DMS53 treated with DMSO at 0.1 percent for 48 hours (cell line): ENCODE measurements at regions not wholly inside any gene's neighbourhood (a gene's known extent, or its start where the extent isn't known, plus 50 kb on each side); places are given as distances from the start of the nearest gene placed in this dataset.

Source experiments
- DNase-seq: peaks from one replicate; lab custom pipeline; 2025; ENCODE audit not compliant: unreplicated experiment; lab: John Stamatoyannopoulos, UW

DNA sequence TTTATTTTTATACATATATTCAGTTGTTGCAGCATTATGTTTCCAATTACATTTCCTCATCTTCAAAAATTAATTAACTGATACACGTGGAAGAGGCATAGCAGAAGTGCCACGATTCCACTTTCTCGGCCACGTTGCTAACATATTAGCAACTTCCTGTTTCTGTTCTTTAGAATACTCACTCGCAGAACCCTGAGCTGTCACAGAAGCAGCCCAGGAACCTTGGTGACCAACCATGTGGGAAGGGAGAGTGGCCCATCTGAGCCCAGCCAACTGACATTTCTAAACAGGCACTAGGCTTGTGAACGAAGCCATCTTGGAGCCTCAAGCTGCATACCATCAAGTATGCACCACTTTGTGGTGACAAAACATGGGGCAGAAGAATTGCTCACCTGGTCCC is 350.1 kb downstream of the CBLN2 start:
- no peak for DNase-seq

DNA sequence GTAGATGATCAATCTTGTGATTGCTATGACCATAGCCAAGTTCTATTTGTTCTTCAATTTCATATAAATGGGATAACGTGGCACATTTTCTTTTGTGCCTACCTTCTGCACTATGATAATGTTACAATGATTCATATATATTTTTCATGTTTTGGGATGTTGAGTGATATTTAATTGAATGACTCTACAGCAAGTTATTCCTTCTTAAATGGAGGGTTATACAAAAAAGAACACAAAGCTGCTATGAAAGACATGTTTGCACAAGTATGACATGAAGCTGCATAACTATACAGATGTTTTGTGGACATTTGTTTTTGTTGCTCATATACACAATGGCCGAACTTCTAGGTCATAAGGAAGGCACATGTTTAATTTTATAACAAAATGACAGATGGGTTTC is 356.2 kb downstream of the CBLN2 start:
- DNase-seq, result no peak

DNA sequence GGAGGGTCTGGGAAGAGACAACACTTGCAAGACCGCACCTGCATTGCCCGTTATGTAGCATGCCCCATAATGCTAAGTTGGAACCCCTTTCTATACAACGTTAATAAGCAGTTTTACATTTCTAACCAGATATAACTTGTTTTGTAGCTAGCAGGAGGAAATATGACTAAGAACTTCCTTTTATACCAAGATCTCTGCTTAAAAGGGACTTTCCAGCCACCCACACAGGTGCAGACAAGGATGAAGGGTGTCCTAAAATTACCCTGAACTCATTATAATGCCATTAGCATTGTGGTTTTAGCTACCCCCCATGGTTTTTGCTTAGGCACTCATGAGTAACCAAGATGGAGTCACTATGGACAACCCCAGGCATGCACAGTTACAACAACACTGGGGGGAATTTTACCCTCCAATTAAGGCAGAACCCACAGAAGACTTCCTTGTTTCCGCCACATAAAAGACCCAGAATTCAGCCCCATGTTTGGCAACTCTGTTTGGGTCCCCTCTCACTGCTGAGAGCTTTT is 362.8 kb downstream of the CBLN2 start:
- no peak for DNase-seq

DNA sequence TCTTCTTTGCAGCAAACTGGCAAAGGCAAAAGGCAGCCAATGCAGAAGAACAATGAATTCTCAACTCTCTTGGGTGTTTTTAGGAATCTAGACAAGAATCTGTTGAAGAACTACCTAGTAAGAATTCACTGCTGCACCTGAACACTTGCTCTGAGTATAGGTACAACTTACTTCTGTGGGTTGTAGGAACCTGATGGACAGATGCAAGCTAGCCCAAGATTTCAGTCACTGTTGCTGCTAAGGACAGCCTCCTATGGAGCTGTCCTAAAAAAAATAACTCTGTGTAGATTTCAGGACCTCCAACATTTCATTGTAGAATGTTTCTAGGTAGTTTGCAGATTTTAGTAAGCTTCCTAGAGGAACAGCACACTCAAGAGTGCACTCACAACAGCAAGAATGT is 363.5 kb downstream of the CBLN2 start:
- no peak for DNase-seq

DNA sequence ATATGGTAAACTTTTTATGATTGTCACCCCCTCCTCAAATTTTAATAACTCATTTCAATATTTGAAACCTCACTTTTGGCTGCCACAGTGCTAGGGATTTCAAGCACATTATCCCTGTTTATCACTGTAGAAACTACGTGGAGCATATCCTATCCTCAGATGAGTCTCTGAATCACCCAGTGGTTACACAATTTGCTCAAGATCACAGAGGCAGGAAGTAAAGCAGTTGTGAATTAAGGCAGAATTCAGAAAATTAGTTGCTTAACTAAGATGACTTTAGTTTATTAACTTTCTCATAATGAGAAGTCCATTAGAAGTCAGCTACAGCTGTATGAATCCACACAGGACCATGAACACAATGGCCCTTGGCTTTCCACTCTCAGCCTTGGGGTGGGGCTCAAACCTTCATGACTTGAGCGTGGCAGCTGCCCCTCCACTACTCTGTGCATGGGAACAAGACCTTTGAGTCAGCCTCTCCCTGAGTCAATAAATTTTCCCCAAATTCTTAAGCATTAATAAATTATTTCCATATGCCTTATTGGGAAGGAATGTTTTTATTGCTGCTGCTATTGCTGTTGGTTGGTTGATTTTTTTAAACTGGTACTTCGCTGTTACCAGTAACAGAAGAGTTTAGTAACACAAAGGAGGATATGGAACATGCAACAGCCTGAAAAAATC is 369.0 kb downstream of the CBLN2 start:
- no peak for DNase-seq

DNA sequence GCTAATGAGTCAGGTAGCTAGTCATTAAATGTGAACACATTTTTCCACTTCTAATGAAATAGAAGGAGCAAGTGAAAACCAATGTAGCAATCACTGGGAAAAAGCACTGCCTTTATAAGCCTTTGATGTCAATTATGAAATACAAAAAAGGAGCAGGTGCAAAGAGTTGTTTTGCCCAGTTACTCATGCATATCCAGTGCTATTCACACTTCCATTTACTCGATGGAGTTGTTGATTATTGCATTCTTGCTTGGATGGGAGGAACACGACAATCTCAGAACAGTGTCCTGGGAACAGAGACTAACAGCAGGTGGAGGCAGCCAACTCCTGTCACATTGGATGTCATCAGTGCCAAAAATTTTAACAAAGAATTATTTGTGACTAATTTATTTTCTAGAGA is 372.5 kb downstream of the CBLN2 start:
- DNase-seq, result peak; percentile 82

DNA sequence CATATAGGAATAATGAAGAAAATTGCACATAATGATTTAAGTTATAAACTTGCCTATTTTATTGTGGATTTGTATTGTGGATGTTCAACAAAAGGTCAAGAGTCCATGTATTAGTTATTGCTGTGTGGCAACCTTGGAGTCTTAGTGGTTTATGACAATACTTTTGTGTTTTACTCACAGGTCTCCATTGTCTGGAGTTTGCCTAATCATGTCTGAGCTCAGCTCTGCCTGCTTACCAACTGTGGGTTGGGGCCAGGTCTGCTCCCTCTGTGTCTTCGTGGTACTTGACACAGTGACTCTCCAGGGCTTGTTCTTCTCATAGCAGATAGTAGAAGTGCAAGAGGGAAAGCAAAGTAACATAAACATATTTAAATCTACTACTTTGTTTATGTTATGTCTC is 382.5 kb downstream of the CBLN2 start:
- peak; percentile 50 for DNase-seq

DNA sequence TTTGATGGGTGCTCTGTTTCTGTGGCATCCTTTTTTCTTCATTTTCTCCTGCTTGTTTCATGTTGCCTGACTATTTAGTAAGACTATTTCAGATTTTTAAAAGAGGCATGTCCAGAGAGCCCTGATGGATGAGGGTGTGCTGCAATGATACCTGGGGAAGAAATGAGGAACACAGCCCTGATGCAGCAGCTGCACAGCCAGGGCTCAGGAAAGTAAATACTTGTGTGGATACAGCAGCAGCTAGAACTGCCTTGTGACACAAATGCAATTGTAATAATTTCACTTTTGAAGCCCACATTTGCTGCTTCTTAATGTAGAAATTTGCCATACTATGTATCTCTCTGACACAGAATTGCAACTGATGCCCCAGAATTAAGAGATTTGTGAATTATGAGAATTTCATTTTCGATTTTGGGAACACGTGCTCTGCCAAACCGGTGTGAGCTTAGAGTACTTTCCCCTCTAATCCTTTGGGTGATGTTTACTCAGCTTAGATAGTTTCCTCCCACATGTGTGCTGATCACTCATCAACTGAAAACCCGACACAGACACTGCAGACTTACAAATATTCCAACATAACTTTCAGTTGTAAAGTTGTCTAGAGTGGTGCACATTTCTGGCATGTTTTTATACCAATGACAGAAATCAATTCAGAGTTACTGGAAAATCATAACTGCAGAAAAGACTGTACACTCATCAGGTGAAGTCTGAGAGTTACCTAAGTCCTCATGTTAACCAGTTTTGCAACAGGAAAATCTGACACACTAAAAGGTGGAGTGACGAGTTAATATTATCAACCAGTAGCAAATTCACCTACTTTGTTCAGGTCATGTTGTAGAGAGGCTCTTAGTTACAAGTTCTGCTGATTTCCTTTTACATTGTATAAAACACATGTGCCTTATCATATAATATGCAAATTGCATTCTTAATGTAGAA is 383.4 kb downstream of the CBLN2 start:
- peak; percentile 97 for DNase-seq

DNA sequence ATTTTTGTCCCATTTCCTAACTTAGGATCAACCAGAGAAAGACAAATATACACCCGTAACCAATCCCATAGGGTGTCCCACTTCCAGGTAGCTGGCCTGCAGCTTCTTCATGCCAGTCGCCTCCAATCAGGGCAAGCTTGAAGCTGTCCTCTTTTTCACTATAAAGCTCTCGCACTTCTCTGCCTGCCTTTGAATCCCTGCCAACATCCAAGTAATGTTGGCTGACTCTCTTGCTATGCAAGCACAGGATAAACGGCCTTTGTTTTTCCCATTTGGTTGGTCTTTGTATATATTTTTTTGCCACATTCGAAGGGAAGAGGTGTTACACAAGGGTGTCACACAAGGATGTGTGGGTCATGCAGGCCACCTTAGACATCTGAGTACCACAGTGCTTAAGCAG is 388.8 kb downstream of the CBLN2 start:
- DNase-seq, result no peak

DNA sequence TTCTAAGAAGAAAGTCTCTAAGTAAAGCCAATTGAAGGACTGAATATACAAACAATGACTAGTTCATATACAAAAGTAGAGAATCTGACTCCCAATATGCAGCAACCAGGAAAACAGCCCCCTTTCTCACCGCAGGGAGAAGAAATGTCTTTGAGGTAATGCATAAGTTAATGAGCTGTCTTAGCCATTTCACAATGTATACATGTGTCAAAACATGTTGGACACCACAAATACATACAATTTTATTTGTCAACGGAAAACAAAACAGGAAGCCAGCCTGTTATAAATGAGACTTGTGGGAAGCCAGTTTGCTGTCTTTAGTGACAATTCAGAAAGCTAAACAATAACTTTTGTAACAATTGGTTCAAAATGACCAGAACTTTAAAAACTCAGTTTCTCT is 389.2 kb downstream of the CBLN2 start:
- no peak for DNase-seq

DNA sequence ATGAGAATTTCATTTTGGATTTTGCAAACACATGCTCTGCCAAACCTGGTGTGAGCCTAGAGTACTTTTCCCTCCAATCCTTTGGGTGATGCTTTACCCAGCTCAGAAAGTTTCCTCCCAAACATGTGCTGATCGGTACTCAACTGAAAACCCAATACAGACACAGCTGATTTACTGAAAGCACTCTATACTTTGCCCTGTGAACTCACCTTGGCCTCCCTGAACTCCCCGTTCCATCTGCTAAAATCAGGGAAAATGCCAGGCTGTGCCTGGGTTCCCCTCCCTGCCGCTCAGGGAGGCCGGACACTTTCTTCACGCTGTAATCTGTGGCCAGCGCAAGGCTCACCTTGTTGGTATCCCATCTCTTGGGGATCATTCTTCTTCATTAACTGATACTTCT is 391.2 kb downstream of the CBLN2 start:
- DNase-seq, result no peak

DNA sequence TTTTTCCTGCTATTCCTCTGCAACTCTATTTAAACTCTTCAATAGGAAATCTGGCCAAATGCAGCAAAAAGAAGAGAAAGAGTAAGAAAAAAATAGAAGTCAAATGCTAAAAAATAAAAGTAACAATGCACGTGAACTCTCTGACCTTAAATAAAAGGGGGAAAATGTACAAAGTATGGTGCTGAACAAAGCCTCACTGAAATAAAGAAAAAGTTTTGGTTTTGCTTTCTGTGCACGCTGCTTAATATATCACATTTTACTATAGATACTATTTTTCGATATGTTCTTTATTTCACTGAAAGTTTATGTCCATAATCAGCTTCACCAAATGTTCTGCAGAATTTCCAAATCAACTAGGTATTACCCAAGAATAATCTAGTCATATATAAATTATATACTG is 396.3 kb downstream of the CBLN2 start:
- DNase-seq, result no peak

DNA sequence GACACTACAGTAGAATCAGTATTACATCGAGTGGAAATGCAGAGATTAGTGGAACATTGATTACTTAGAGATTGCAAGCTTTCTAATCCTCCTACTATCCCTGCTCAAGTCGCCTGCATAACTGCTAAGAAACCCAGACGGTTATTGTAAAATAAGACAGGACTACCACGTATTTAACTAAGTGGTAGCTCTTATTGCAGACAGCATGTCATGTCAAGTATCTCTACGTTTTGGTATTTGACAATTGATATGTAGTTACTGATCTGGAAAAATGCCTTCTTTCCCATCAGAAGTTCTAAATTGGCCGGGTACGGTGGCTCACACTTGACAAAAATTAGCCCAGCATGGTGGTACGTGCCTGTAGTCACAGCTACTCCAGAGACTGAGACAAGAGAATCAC is 404.1 kb downstream of the CBLN2 start:
- DNase-seq, result no peak

DNA sequence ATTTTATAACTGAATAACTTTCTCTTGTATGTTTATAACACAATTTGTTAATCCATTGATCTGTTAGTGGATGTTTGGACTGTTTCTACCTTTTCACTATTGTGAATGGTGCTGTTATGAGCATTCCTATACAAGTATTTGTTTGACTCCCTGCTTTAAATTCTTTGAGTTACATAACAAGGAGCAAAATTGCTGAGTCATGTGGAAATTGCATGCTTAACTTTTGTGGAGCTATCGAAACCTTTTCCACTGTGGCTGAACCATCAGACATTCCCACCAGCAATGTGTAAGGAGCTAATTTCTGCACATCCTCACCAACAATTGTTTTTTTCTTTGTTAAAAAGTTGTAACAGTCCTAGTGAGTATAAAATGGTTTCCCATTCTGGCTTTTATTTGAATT is 415.5 kb downstream of the CBLN2 start:
- DNase-seq, result no peak

DNA sequence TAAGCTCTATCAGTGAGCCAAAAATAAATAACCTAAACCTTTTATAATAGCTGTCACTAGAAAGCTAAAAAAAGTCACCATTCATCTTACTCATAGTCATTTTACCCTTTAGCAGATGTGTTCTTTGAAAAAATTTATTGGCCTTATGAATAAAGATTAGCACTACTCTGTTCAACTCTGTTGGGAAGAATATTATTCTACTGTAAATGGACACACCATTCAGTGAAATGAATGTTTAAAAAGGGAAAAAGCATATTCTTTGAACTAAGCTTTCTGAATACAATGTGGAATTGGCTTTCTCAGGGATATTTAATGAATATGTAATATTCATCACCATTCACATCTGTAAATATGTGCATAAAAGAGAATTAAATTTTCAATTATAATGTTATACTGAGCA is 422.0 kb downstream of the CBLN2 start:
- no peak for DNase-seq

DNA sequence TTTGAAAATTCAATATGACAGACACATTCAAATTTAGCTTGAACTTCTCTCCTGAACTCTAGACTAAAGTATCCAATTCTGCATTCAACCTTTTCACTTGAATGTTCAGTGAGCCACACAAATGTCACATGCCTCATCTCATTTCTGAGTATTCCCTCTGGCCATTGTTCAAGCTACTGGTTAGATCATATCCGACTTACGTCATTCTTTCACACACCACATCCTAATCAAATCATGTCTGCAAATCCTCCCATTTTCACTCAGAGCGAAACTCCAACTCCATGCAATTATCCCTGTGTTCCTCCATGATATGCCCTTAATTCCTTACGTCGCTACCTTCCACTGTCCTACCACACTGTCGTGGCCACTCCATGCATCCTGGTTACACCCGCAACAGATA is 425.1 kb downstream of the CBLN2 start:
- no peak for DNase-seq

DNA sequence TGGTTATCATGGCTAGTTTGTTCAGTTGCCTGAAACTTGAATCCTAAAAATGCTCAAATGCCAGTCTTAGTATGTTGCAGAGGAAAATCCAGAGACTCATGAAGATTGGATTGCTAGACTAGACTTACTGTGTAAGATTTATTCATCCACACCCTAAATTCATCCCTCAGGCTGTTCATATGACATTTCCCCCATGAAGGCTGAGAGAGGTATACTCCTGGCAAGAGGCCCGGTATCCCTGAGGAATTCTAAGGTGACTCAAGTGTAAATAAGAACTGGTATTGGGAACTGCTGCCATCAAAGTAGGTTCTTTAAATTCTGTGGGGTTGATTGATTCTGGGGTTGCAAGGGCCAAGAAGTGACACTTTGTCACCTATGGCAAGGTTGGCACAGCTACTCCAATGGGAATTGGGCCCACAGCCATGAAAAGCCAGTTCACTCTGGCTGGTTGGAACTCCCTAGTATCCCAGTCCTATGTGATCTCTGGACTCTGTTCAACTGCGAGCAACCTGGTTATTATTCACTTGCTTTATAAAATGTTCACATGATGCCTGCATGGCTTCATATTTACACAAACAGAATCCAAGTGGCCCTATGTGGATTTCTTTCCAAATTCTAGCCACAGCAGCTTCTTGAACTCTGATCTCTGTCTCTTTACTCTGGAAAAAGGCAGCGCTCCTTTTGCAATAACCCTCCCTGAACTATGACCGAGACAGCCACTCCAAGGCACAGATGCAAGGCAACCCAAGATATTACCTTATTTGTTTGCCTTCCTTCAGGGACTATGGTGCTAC is 429.1 kb downstream of the CBLN2 start:
- DNase-seq, result no peak

DNA sequence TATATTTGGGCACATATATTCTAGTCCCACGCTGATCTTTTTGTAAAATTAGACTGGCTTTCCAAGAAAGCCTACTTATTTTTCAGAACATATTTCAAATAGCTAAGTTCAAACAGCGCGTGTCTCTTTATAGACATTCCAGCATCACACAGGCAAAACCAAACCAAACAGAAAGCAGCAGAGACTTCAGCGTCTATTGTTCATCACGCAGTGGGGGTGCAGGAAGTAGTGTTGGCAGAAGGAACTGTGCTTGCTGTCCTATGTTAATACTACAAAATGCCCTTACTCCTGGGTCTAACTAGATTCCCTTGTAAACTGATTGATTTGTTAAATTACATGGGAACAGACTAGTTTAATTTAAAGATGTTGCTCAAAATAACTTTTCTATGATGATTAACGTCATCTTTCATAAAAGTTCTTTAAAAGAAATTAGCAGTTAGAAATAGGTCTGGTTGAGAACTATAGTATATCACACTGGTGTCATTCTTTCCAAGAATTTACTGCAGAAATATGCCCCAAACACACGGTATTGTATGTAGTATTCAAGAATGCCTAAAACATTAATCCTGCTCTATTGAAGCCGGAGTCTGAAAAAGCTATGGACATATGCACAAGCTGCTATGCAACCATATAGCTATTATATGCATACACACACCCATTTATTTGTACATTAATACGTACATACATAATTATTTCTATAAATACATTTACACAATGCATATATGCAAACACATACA is 436.3 kb downstream of the CBLN2 start:
- peak; percentile 89 for DNase-seq

DNA sequence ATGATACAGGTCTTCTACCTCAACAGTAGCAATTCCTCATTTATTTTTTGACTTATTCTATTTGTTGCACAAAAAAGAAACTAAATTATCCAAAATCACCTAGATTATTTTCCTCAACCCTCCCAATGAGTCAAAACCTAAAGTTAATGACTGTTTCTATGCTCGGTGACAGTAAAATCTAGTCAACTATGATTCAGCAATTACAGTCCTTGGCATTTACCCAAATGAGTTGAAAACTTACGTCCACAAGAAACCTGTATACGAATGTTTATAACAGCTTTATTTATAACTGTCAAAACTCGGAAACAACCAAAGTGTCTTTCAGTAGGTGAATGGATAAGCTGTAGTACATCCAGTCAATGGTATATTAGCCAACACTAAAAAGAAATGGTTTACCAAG is 439.3 kb downstream of the CBLN2 start:
- DNase-seq, result no peak

DNA sequence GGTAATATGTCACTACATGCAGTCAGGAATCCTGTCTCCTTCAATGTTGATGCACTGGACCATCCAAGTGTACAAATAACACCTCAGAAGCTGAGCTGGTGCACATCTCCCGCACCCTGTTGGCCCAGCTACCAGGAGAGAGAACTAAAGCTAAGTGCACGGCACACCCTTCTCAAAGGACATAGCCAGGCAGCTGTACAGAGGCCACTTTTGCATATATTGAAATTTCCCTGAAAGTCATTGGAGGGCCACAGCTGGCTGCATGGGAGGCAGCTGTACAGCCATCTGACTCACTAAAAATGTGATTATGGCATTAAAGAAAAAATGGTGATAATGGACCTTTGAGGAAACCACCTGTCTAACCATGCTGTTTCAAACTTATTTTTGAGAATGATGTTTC is 441.7 kb downstream of the CBLN2 start:
- DNase-seq, result no peak

DNA sequence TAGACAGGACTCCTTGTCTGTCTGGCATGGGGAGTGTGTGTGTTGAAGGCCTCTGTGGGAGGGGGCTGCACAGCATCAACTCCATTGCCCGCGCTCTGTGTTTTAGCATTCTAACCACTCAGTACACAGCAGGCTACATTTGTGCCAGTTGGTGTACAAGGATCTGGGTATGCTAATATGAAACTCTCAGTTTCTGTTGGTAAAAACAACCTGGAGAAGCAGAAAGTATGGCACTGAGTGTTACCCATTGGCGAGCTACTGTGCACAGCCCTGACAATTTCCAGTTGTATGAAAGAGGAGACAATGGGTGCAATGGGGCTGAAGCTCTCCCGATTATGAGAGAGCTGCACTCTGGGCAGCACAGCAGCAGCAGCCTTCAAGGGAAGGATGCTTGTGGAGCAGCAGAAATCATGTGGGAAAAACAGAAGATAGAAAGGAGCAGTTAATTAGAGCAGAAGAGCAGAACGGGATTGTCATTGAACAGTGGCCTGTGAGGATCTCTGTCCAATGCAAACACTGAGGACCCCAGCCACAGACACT is 443.6 kb downstream of the CBLN2 start:
- DNase-seq, result no peak
